ENCODE measurements at regions not wholly inside any gene's neighbourhood (a gene's known extent, or its start where the extent isn't known, plus 50 kb on each side); places are given as distances from the start of the nearest gene placed in this dataset.

DNA sequence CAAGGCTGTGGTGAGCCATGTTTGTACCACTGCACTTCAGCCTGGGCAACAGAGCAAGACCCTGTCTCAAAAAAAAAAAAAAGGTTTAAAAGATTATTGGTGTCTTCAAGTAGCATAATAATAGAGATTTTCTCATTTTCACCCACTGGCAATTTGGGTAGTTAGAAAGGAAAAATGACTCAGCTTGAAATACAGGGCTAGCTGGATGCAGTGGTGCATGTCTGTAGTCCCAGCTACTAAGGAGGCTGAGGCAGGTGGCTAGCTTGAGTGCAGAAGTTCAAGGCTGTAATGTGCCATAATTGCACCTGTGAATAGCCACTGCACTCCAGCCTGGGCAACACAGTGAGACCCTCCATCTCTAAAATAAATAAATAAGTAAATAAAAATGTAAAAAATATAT is 111.1 kb downstream of the ARRDC3 start:
- no peaks in the 10 kb centered on the region for H3K27me3 ChIP-seq (ENCODE audit: insufficient read depth in 3 of 3, low read length in 2 of 3)
- no peak for TF ChIP-seq CTCF (IDR thresholded peaks at IDR 0.05)
- intact Hi-C loops (cut with DNase I), result loop anchor here in 1 of 2 donors (5.0 kb wide), 1 partner anchor 35 kb away; no protein-coding TSS in a partner anchor
- no peak overlapping the region for H3K27ac ChIP-seq
- ATAC-seq (no peak), DNase-seq (no peak)
- H3K36me3 ChIP-seq (ENCODE audit: insufficient read depth in 1 of 2, low read depth in 1 of 2), result no peaks in the 10 kb centered on the region
- H3K4me1 ChIP-seq, result no peaks in the 10 kb centered on the region
- H3K4me3 ChIP-seq, result no peak overlapping the region
- H3K9me3 ChIP-seq, result no peaks in the 10 kb centered on the region

DNA sequence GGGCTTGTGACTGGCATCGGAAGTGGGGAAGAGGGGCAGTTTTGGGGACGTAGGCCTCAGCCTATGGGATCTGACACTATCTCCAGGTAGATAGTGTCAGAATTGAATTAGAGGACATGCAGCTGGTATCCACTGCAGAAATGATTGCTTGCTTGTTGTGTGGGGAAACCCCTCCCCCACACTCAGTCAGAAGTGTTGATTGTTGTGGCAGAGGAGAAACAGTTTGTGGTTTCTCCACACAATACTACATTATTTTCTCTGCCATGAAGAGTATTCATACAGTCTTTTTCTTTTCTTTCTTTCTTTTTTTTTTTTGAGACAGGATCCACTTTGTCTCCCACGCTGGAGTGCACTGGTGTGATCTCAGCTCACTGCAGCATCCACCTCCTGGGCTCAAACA is 113.9 kb downstream of the ARRDC3 start:
- no peak overlapping the region for H3K4me3 ChIP-seq
- H3K27me3 ChIP-seq (ENCODE audit: insufficient read depth in 3 of 3, low read length in 2 of 3), result no peaks in the 10 kb centered on the region
- intact Hi-C loops (cut with DNase I), result no loop called here
- WGBS, 3 donors, result 94 to 99% (median 95%) methylated on average over 3 of the region's 3 CpGs
- H3K9me3 ChIP-seq, result no peaks in the 10 kb centered on the region
- ATAC-seq, result no peak
- peaks cover 23% of the 10 kb centered on the region for H3K4me1 ChIP-seq
- DNase-seq, result no peak
- H3K36me3 ChIP-seq (ENCODE audit: insufficient read depth in 1 of 2, low read depth in 1 of 2), result no peaks in the 10 kb centered on the region
- H3K27ac ChIP-seq, result no peak overlapping the region
- TF ChIP-seq CTCF (IDR thresholded peaks at IDR 0.05), result no peak

- ATAC-seq (peak; percentile 82 to 96 (median 90)), DNase-seq (no peak)
- peak; percentile 37 for TF ChIP-seq CTCF (IDR thresholded peaks at IDR 0.05)
- H3K27ac ChIP-seq, result peak overlapping the region; percentile 66
- H3K27me3 ChIP-seq (ENCODE audit: insufficient read depth in 3 of 3, low read length in 2 of 3), result no peaks in the 10 kb centered on the region
- H3K9me3 ChIP-seq, result no peaks in the 10 kb centered on the region
- intact Hi-C loops (cut with DNase I), result no loop called here
- no peak overlapping the region for H3K4me3 ChIP-seq
- WGBS, 3 donors, result 26 to 49% (median 29%) methylated on average over 3 of the region's 3 CpGs
- peaks cover 27% of the 10 kb centered on the region for H3K4me1 ChIP-seq
- no peaks in the 10 kb centered on the region for H3K36me3 ChIP-seq (ENCODE audit: insufficient read depth in 1 of 2, low read depth in 1 of 2)
Measured at GRCh38 chr5:91266184-91266705, 116.9 kb downstream of the ARRDC3 start.

- Histone ChIP-seq H3K36me3 (ENCODE audit: insufficient read depth in 1 of 2, low read depth in 1 of 2) (no peaks in the 10 kb centered on the region), H3K27ac (peak overlapping the region; percentile 66), H3K27me3 (ENCODE audit: insufficient read depth in 3 of 3, low read length in 2 of 3) (no peaks in the 10 kb centered on the region), H3K4me1 (peaks cover 27% of the 10 kb centered on the region), H3K9me3 (no peaks in the 10 kb centered on the region), H3K4me3 (no peak overlapping the region)
- DNase-seq, result no peak
- peak; percentile 41 to 44 (median 41) for ATAC-seq
- TF ChIP-seq CTCF (IDR thresholded peaks at IDR 0.05), result no peak
- intact Hi-C loops (cut with DNase I), result no loop called here
Measured at GRCh38 chr5:91264311-91265051, 118.6 kb downstream of the ARRDC3 start.

DNA sequence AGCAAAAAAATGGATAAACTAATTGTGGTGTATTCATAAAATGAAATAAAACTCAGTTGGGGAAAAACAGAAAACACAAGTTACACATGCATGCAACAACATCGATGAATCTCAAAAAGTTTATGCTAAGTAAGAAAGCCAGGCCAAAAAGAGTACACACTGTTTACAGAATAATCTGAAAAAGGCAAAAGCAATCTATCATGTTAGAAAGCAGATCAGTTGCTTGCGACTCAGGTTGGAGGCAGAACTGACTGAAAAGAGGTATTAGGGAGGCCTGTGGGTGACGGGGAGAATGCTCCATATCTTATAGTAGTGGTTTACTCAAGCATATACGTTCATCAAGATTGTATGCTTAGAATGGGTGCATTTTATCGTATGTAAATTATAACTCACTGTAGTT is 119.2 kb downstream of the ARRDC3 start:
- H3K27ac ChIP-seq, result peak overlapping the region; percentile 66
- peaks cover 27% of the 10 kb centered on the region for H3K4me1 ChIP-seq
- H3K4me3 ChIP-seq, result no peak overlapping the region
- 73 to 94% (median 82%) methylated on average over 5 of the region's 5 CpGs for WGBS, 3 donors
- DNase-seq (no peak), ATAC-seq (no peak)
- no peaks in the 10 kb centered on the region for H3K27me3 ChIP-seq (ENCODE audit: insufficient read depth in 3 of 3, low read length in 2 of 3)
- H3K9me3 ChIP-seq, result no peaks in the 10 kb centered on the region
- TF ChIP-seq CTCF (IDR thresholded peaks at IDR 0.05), result no peak
- no peaks in the 10 kb centered on the region for H3K36me3 ChIP-seq (ENCODE audit: insufficient read depth in 1 of 2, low read depth in 1 of 2)
- intact Hi-C loops (cut with DNase I), result no loop called here
